GM23338 (cell line): ENCODE measurements at regions not wholly inside any gene's neighbourhood (a gene's known extent, or its start where the extent isn't known, plus 50 kb on each side); places are given as distances from the start of the nearest gene placed in this dataset.

ENCODE experiments used
- ATAC-seq: fragments of 200-7000 bp; cut with Tn5 transposase; 3 replicates; pipeline ENCODE4 v1.9.1; 2020
- DNase-seq: peaks from one replicate; pipeline ENCODE4 v3.0.0-alpha.2; 2015; ENCODE audit warnings: low spot score
- H2AFZ ChIP-seq: fragments of 200-600 bp; sonication (generic); 2 replicates; pipeline ENCODE4 v1.8.0; 2016; ENCODE audit warnings: antibody characterized with exemption, mild to moderate bottlenecking, moderate library complexity
- H3F3A ChIP-seq: fragments of 200-600 bp; sonication (generic); replicated peaks from 2 replicates; pipeline ENCODE4 v1.8.0; 2017; ENCODE audit warnings: antibody characterized with exemption, mixed run types, low read depth
- H3K27ac ChIP-seq: fragments of 200-600 bp; sonication (generic); 2 replicates; pipeline ENCODE4 v1.6.1; 2016; ENCODE audit warnings: low read depth
- H3K27me3 ChIP-seq: fragments of 200-600 bp; sonication (generic); 2 replicates; pipeline ENCODE4 v1.8.0; 2016; ENCODE audit warnings: mild to moderate bottlenecking, mixed run types, moderate library complexity; ENCODE audit not compliant: insufficient read depth
- H3K36me3 ChIP-seq: fragments of 200-600 bp; sonication (generic); 2 replicates; pipeline ENCODE4 v1.8.0; 2016; ENCODE audit warnings: mild to moderate bottlenecking; ENCODE audit not compliant: insufficient read depth
- H3K4me1 ChIP-seq: fragments of 200-600 bp; sonication (generic); 2 replicates; pipeline ENCODE4 v1.8.0; 2016; ENCODE audit warnings: mild to moderate bottlenecking, moderate library complexity; ENCODE audit not compliant: insufficient read depth
- H3K4me2 ChIP-seq: fragments of 200-600 bp; sonication (generic); 2 replicates; pipeline ENCODE4 v1.7.1; 2017; ENCODE audit warnings: mixed run types
- H3K4me3 ChIP-seq: fragments of 200-600 bp; sonication (generic); 2 replicates; pipeline ENCODE4 v1.6.1; 2016; ENCODE audit warnings: mixed run types
- H3K79me2 ChIP-seq: fragments of 200-600 bp; sonication (generic); replicated peaks from 2 replicates; pipeline ENCODE4 v1.8.0; 2017; ENCODE audit warnings: mild to moderate bottlenecking; ENCODE audit not compliant: insufficient read depth
- H3K9me2 ChIP-seq: fragments of 200-600 bp; sonication (generic); 2 replicates; pipeline ENCODE4 v1.8.0; 2017; ENCODE audit not compliant: insufficient read depth
- H4K20me1 ChIP-seq: fragments of 200-600 bp; sonication (generic); replicated peaks from 2 replicates; pipeline ENCODE4 v1.8.0; 2017; ENCODE audit warnings: mild to moderate bottlenecking; ENCODE audit not compliant: insufficient read depth
- H3K27ac Mint-ChIP-seq: 2 replicates; pipeline ENCODE4 v1.8.0; 2020; ENCODE audit warnings: inconsistent platforms, mild to moderate bottlenecking, moderate library complexity, mixed read lengths
- H3K27me3 Mint-ChIP-seq: 3 replicates; pipeline ENCODE4 v1.8.0; 2022; ENCODE audit warnings: low read depth, mild to moderate bottlenecking, moderate library complexity, mixed read lengths, inconsistent platforms; ENCODE audit not compliant: insufficient read depth, poor library complexity
- H3K36me3 Mint-ChIP-seq: 3 replicates; pipeline ENCODE4 v1.8.0; 2021; ENCODE audit warnings: low read depth, mild to moderate bottlenecking, inconsistent platforms, moderate library complexity, mixed read lengths
- H3K4me1 Mint-ChIP-seq: 3 replicates; pipeline ENCODE4 v1.8.0; 2020; ENCODE audit warnings: mild to moderate bottlenecking, inconsistent platforms, mixed read lengths
- H3K4me3 Mint-ChIP-seq: 3 replicates; pipeline ENCODE4 v1.8.0; 2021; ENCODE audit warnings: moderate library complexity, mild to moderate bottlenecking, inconsistent platforms, mixed read lengths
- H3K9me3 Mint-ChIP-seq: 3 replicates; pipeline ENCODE4 v1.8.0; 2020; ENCODE audit warnings: moderate library complexity, mild to moderate bottlenecking, inconsistent platforms, mixed read lengths
- CREB1 ChIP-seq: fragments of 250-450 bp; sonication (Bioruptor Pico); IDR thresholded peaks from 2 replicates; pipeline ENCODE4 v1.5.0; 2020; ENCODE audit warnings: low read depth, mild to moderate bottlenecking, moderate library complexity
- EZH2 ChIP-seq: fragments of 200-600 bp; sonication (generic); IDR thresholded peaks from one replicate; pipeline ENCODE4 v1.8.0; 2017; ENCODE audit warnings: antibody characterized with exemption, mild to moderate bottlenecking, low read depth; ENCODE audit not compliant: unreplicated experiment
- EZH2phosphoT487 ChIP-seq: fragments of 200-600 bp; sonication (generic); IDR thresholded peaks from one replicate; pipeline ENCODE4 v1.8.1; 2018; ENCODE audit warnings: antibody characterized with exemption; ENCODE audit not compliant: unreplicated experiment
- JUNB ChIP-seq: IDR thresholded peaks from one replicate; pipeline ENCODE4 v1.6.1; 2016; ENCODE audit warnings: antibody characterized with exemption; ENCODE audit not compliant: unreplicated experiment
- NANOG ChIP-seq: IDR thresholded peaks from 2 replicates; pipeline ENCODE4 v1.6.1; 2016; ENCODE audit warnings: antibody characterized with exemption, borderline replicate concordance
- POLR2AphosphoS5 ChIP-seq: IDR thresholded peaks from 2 replicates; pipeline ENCODE4 v1.6.1; 2016; ENCODE audit warnings: antibody characterized with exemption, low read depth
- REST ChIP-seq: IDR thresholded peaks from one replicate; pipeline ENCODE4 v1.6.1; 2018; ENCODE audit warnings: antibody characterized with exemption; ENCODE audit not compliant: unreplicated experiment
- STAT1 ChIP-seq: IDR thresholded peaks from one replicate; pipeline ENCODE4 v1.6.1; 2016; ENCODE audit warnings: antibody characterized with exemption; ENCODE audit not compliant: unreplicated experiment
- ZNF114 ChIP-seq: fragments of 250-450 bp; sonication (Bioruptor Pico); IDR thresholded peaks from 2 replicates; pipeline ENCODE4 v1.5.0; 2020; ENCODE audit warnings: mild to moderate bottlenecking, moderate library complexity
- ZNF331 ChIP-seq: fragments of 250-450 bp; sonication (Bioruptor Pico); IDR thresholded peaks from 2 replicates; pipeline ENCODE4 v1.5.0; 2020; ENCODE audit warnings: low read depth, mild to moderate bottlenecking, moderate library complexity
- TF ChIP-seq, protein P1 (sequence below): IDR thresholded peaks from 2 replicates; pipeline ENCODE4 v1.6.1; 2016; ENCODE audit warnings: antibody characterized with exemption
- TF ChIP-seq, protein P2 (sequence below), 2 experiments: fragments of 200-600 bp in 1 of 2; sonication (generic) in 1 of 2; conservative IDR thresholded peaks; 2 replicates each; pipeline versions ENCODE4 v1.5.1 to v1.6.1; 2016 to 2017; ENCODE audit warnings: antibody characterized with exemption in 2 of 2, low read depth in 2 of 2, mild to moderate bottlenecking in 2 of 2, moderate library complexity in 1 of 2
- TF ChIP-seq, protein P3 (sequence below): fragments of 250-450 bp; sonication (Bioruptor Pico); IDR thresholded peaks from 2 replicates; pipeline ENCODE4 v1.5.0; 2020; ENCODE audit warnings: mild to moderate bottlenecking, moderate library complexity

DNA sequence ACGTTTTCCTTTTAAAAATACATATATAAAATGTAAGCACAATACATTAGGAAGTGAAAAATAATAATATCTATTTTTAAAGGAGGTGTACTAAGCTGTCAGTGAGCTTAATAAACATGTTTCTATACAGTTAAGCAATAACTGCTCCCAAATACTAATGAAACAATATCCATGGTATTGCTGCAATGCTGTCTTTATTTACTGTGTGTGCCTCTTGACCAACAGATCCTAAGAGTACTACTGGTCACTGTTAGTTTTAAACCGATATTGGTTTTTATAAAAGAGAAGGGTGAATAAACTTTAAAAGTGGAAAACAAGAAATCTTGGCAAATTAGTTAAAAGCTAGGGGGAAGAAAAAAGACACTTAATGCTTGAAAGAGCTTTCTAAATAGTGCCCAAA, 1029.0 kb downstream of the FSTL5 start:
- Histone ChIP-seq H2AFZ (no peak overlapping the region), H3K4me3 (no peak overlapping the region), H3K27me3 (no peaks in the 10 kb centered on the region), H3K27ac (no peak overlapping the region), H3K4me2 (no peak overlapping the region), H3F3A (no peaks in the 10 kb centered on the region), H3K79me2 (no peaks in the 10 kb centered on the region), H3K4me1 (no peaks in the 10 kb centered on the region), H3K36me3 (no peaks in the 10 kb centered on the region), H3K9me2 (peaks cover 3% of the 10 kb centered on the region; the same call in 1 of the 2 replicates), H4K20me1 (no peaks in the 10 kb centered on the region)
- ATAC-seq: no peak
- H3K9me3 Mint-ChIP-seq: peaks cover 3% of the 10 kb centered on the region; the same call in 2 of the 3 replicates
- no peak overlapping the region for H3K4me3 Mint-ChIP-seq
- DNase-seq: no peak
- H3K36me3 Mint-ChIP-seq: no peaks in the 10 kb centered on the region
- no peaks in the 10 kb centered on the region for H3K27me3 Mint-ChIP-seq
- TF ChIP-seq, protein P1, sequence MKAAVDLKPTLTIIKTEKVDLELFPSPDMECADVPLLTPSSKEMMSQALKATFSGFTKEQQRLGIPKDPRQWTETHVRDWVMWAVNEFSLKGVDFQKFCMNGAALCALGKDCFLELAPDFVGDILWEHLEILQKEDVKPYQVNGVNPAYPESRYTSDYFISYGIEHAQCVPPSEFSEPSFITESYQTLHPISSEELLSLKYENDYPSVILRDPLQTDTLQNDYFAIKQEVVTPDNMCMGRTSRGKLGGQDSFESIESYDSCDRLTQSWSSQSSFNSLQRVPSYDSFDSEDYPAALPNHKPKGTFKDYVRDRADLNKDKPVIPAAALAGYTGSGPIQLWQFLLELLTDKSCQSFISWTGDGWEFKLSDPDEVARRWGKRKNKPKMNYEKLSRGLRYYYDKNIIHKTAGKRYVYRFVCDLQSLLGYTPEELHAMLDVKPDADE: no peak
- TF ChIP-seq REST (no peak), CREB1 (CRISPR knock-in tag) (no peak), POLR2AphosphoS5 (no peak), JUNB (no peak), ZNF114 (CRISPR knock-in tag) (no peak), EZH2phosphoT487 (no peak), NANOG (no peak), ZNF331 (CRISPR knock-in tag) (no peak), STAT1 (no peak), EZH2 (no peak)
- TF ChIP-seq, protein P2, sequence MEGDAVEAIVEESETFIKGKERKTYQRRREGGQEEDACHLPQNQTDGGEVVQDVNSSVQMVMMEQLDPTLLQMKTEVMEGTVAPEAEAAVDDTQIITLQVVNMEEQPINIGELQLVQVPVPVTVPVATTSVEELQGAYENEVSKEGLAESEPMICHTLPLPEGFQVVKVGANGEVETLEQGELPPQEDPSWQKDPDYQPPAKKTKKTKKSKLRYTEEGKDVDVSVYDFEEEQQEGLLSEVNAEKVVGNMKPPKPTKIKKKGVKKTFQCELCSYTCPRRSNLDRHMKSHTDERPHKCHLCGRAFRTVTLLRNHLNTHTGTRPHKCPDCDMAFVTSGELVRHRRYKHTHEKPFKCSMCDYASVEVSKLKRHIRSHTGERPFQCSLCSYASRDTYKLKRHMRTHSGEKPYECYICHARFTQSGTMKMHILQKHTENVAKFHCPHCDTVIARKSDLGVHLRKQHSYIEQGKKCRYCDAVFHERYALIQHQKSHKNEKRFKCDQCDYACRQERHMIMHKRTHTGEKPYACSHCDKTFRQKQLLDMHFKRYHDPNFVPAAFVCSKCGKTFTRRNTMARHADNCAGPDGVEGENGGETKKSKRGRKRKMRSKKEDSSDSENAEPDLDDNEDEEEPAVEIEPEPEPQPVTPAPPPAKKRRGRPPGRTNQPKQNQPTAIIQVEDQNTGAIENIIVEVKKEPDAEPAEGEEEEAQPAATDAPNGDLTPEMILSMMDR (conservative IDR thresholded peaks at IDR 0.05; ENCODE audit: low read depth in 2 of 2): no peak
- TF ChIP-seq, protein P3, sequence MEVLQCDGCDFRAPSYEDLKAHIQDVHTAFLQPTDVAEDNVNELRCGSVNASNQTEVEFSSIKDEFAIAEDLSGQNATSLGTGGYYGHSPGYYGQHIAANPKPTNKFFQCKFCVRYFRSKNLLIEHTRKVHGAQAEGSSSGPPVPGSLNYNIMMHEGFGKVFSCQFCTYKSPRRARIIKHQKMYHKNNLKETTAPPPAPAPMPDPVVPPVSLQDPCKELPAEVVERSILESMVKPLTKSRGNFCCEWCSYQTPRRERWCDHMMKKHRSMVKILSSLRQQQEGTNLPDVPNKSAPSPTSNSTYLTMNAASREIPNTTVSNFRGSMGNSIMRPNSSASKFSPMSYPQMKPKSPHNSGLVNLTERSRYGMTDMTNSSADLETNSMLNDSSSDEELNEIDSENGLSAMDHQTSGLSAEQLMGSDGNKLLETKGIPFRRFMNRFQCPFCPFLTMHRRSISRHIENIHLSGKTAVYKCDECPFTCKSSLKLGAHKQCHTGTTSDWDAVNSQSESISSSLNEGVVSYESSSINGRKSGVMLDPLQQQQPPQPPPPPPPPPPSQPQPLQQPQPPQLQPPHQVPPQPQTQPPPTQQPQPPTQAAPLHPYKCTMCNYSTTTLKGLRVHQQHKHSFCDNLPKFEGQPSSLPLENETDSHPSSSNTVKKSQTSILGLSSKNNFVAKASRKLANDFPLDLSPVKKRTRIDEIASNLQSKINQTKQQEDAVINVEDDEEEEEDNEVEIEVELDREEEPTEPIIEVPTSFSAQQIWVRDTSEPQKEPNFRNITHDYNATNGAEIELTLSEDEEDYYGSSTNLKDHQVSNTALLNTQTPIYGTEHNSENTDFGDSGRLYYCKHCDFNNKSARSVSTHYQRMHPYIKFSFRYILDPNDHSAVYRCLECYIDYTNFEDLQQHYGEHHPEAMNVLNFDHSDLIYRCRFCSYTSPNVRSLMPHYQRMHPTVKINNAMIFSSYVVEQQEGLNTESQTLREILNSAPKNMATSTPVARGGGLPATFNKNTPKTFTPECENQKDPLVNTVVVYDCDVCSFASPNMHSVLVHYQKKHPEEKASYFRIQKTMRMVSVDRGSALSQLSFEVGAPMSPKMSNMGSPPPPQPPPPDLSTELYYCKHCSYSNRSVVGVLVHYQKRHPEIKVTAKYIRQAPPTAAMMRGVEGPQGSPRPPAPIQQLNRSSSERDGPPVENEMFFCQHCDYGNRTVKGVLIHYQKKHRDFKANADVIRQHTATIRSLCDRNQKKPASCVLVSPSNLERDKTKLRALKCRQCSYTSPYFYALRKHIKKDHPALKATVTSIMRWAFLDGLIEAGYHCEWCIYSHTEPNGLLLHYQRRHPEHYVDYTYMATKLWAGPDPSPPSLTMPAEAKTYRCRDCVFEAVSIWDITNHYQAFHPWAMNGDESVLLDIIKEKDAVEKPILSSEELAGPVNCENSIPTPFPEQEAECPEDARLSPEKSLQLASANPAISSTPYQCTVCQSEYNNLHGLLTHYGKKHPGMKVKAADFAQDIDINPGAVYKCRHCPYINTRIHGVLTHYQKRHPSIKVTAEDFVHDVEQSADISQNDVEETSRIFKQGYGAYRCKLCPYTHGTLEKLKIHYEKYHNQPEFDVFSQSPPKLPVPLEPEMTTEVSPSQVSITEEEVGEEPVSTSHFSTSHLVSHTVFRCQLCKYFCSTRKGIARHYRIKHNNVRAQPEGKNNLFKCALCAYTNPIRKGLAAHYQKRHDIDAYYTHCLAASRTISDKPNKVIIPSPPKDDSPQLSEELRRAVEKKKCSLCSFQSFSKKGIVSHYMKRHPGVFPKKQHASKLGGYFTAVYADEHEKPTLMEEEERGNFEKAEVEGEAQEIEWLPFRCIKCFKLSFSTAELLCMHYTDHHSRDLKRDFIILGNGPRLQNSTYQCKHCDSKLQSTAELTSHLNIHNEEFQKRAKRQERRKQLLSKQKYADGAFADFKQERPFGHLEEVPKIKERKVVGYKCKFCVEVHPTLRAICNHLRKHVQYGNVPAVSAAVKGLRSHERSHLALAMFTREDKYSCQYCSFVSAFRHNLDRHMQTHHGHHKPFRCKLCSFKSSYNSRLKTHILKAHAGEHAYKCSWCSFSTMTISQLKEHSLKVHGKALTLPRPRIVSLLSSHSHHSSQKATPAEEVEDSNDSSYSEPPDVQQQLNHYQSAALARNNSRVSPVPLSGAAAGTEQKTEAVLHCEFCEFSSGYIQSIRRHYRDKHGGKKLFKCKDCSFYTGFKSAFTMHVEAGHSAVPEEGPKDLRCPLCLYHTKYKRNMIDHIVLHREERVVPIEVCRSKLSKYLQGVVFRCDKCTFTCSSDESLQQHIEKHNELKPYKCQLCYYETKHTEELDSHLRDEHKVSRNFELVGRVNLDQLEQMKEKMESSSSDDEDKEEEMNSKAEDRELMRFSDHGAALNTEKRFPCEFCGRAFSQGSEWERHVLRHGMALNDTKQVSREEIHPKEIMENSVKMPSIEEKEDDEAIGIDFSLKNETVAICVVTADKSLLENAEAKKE: no peak
- H3K27ac Mint-ChIP-seq: no peak overlapping the region
- 0 out of 3 replicates have a peak, but pooled peaks cover 2% of the 10 kb centered on the region for H3K4me1 Mint-ChIP-seq
